Progenitor cell of endocrine pancreas (in vitro differentiated cells): ENCODE measurements at regions not wholly inside any gene's neighbourhood (a gene's known extent, or its start where the extent isn't known, plus 50 kb on each side); places are given as distances from the start of the nearest gene placed in this dataset.

ENCODE experiments used
- DNase-seq: peaks from one replicate; pipeline ENCODE4 v3.0.0; 2021; ENCODE audit warnings: low spot score; ENCODE audit not compliant: unreplicated experiment
- H3K27ac Mint-ChIP-seq: 2 replicates; pipeline ENCODE4 v1.8.0; 2021; ENCODE audit warnings: mild to moderate bottlenecking, moderate library complexity, mixed read lengths
- H3K27me3 Mint-ChIP-seq: 2 replicates; pipeline ENCODE4 v1.8.0; 2021; ENCODE audit warnings: mixed read lengths
- H3K36me3 Mint-ChIP-seq: 2 replicates; pipeline ENCODE4 v1.8.0; 2022; ENCODE audit warnings: mixed read lengths; ENCODE audit not compliant: insufficient read depth
- H3K4me1 Mint-ChIP-seq: 2 replicates; pipeline ENCODE4 v1.8.0; 2021; ENCODE audit warnings: low read depth, mixed read lengths
- H3K4me3 Mint-ChIP-seq: 2 replicates; pipeline ENCODE4 v1.8.0; 2021; ENCODE audit warnings: low read depth, mild to moderate bottlenecking, moderate library complexity, mixed read lengths
- H3K9me3 Mint-ChIP-seq: 2 replicates; pipeline ENCODE4 v1.8.0; 2021; ENCODE audit warnings: low read depth, mixed read lengths
- CTCF ChIP-seq: fragments of 200-600 bp; sonication (generic); IDR thresholded peaks from one replicate; pipeline ENCODE4 v1.5.0; 2021; ENCODE audit warnings: antibody characterized with exemption, mild to moderate bottlenecking; ENCODE audit not compliant: unreplicated experiment

GRCh38 chr2:82109418-82109817 lies 1804.9 kb upstream of the LRRTM1 start:
- H3K4me1 Mint-ChIP-seq, result no peaks in the 10 kb centered on the region
- no peak overlapping the region for H3K4me3 Mint-ChIP-seq

GRCh38 chr2:82098617-82099016 lies 1794.1 kb upstream of the LRRTM1 start:
- Mint-ChIP-seq H3K9me3 (no peaks in the 10 kb centered on the region), H3K4me3 (no peak overlapping the region), H3K36me3 (no peaks in the 10 kb centered on the region), H3K4me1 (no peaks in the 10 kb centered on the region), H3K27ac (no peak overlapping the region), H3K27me3 (no peaks in the 10 kb centered on the region)
- TF ChIP-seq CTCF, result no peak
- no peak for DNase-seq

More at GRCh38 chr2:82109418-82109817, 1804.9 kb upstream of the LRRTM1 start:
- Mint-ChIP-seq H3K36me3 (no peaks in the 10 kb centered on the region), H3K27ac (no peak overlapping the region), H3K9me3 (no peaks in the 10 kb centered on the region), H3K27me3 (no peaks in the 10 kb centered on the region)
- DNase-seq, result no peak
- TF ChIP-seq CTCF, result no peak

GRCh38 chr2:82089518-82089917 lies 1785.0 kb upstream of the LRRTM1 start:
- no peak for TF ChIP-seq CTCF
- Mint-ChIP-seq H3K9me3 (peaks cover 24% of the 10 kb centered on the region), H3K4me3 (no peak overlapping the region), H3K27me3 (no peaks in the 10 kb centered on the region), H3K27ac (no peak overlapping the region), H3K4me1 (no peaks in the 10 kb centered on the region), H3K36me3 (peaks cover 2% of the 10 kb centered on the region)
- no peak for DNase-seq

DNA sequence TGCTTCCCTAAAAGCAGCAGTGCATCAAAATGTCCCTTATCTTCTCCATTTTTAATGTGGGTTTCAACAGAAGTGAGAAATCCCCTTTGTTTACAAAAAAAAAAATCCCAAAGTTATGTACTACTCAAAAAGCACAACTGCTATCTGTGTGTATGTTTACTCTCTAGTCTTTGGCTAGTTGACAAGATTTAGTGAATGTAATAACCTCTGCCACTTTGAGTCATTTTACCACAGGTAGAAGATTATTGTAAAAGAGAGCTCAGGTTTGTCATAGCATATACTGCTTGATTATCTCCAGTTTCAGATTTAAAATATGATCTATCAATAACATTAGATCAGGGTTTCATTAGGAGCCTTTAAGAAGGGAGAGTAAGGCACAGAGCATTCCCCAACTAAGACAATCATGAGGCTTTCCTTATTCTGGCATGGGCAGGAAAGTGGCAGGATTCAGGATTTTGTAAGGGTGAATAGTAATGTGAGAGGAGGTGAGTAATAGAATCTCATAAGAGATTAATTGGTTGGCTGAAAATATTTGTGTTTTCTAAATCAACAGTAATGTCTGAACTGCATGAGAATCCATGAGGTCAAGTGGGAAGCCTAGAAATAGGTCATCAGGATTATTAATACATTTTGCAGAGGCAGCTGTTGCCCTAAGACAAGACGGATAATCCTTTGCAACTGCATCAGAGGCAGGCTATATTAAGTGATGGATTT lies 1780.3 kb upstream of the LRRTM1 start:
- H3K9me3 Mint-ChIP-seq, result peaks cover 21% of the 10 kb centered on the region
- no peak overlapping the region for H3K27ac Mint-ChIP-seq
- peaks cover 2% of the 10 kb centered on the region for H3K36me3 Mint-ChIP-seq
- no peaks in the 10 kb centered on the region for H3K27me3 Mint-ChIP-seq
- H3K4me1 Mint-ChIP-seq, result no peaks in the 10 kb centered on the region
- TF ChIP-seq CTCF, result no peak
- H3K4me3 Mint-ChIP-seq, result no peak overlapping the region
- no peak for DNase-seq

DNA sequence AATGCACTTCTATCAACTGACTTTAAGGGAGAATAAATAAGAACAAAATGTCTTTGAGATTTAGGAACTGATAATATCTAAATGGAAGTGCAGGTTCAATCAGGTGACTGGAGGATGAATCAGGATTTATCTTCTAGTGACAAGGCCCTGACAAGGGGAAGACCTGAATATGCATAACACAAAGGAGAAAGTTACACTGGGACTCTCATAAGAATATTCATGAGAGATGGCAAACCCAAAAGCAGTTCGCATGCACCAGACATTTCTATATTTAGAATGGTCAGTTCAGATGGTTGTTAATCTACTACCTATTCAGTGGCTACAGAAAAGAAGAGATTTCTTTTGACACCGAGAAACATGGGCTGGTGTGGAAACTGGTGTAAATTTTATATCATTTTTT lies 1771.3 kb upstream of the LRRTM1 start:
- H3K4me1 Mint-ChIP-seq, result no peaks in the 10 kb centered on the region
- H3K36me3 Mint-ChIP-seq, result no peaks in the 10 kb centered on the region
- no peak for TF ChIP-seq CTCF
- H3K27me3 Mint-ChIP-seq, result no peaks in the 10 kb centered on the region
- peaks cover 11% of the 10 kb centered on the region for H3K9me3 Mint-ChIP-seq
- DNase-seq, result no peak
- H3K4me3 Mint-ChIP-seq, result no peak overlapping the region
- no peak overlapping the region for H3K27ac Mint-ChIP-seq
